ENCODE measurements at regions not wholly inside any gene's neighbourhood (a gene's known extent, or its start where the extent isn't known, plus 50 kb on each side); places are given as distances from the start of the nearest gene placed in this dataset.
A peak's percentile ranks its signal among the peaks of the same experiment; 100 is the strongest.
"Not testable (repeated sequence)": the region's sequence is repeated elsewhere in the genome, so short reads cannot be mapped to it uniquely, and the experiment has no call there.

DNA sequence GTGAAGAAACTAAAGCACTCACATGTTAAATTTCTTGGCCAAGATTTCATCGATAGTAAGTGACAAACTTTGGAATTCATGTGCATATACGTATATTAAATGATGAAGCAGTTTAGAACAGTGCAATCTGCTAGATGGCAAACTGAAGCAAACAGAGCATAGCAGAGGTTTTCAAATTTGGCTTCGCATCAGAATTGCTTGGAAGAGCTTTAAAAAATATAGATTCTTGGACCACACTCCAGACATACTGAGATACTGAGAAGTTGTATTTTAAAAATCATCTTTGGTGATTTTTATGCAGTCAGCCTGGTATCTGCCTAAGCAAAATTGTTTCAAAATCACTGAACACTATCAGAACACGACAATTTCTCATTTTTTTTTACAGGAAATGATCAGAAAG lies 709.2 kb downstream of the PLA2G4A start:
- DNase-seq = peak; percentile 8

DNA sequence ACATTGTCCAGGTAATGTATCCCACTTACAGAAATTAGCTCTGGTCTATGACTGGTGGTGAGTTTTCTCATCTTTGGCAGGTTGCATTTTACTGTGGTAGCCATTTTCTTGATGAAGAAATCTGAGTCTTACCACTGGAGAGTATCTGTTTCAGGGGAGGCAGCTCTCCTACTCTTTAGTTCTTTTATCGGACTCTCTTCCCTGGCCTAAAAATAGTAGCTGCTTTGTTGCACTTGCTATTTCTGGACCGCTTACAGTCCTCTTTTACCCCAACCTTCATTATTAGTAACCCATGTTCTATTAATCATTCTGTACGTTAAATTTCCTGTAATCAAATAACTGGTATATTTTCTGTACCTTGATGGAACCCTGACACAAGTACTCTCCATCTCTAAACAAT lies 720.8 kb downstream of the PLA2G4A start:
- DNase-seq = no peak

DNA sequence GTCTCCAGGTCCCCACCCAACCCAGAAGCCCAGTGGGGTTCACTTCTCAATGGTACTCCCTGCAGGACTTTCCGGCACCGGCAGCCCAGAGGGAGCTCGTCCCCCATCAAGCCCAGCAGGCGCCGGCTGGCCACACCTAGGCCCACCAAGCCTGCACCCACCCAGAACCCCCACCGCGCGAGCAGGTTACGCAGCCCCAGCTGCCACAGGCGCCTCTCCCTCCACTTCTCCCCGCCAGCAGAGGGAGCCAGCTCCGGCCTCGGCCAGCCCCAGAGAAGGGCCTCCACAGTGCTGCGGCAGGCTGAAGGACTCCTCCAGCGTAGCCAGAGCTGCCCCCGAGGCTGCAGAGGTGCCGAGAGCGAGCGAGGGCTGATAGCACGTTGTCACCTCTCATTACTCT lies 722.3 kb downstream of the PLA2G4A start:
- no peak for DNase-seq

DNA sequence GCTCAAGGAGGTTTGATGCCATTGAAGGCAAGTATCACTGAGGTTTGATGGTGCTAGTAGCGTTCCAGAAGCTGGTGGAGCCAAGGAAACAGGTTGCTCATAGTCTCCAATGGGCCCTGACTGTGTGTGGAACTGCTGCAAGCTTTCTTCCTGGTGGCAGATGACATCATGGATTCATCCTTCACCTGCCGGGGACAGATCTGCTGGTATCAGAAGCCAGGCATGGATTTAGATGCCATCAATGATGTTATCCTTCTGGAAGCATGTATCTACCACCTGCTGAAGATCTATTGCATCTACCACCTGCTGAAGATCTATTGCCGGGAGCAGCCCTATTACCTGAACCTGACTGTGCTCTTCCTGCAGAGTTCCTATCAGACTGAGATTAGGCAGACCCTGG lies 734.4 kb downstream of the PLA2G4A start:
- DNase-seq = no peak

DNA sequence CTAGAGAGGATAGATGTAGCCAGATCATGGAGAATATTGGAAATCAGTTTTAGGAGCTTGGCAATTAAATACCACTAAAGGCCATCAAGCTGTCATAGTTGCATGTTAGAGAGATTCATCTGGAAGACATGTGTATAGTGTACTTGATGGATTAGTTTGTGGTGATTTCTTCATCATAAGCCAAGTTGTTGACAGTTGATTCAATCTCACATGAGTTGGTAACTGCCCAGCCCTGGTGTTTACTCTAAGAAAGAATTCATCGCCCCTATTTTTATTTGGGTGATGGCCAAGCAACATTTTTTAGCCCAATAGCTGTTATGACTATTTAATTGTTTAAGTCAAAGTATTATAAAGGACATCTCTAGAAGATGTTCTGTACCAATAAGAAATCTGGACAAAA lies 737.6 kb downstream of the PLA2G4A start:
- no peak for DNase-seq

DNA sequence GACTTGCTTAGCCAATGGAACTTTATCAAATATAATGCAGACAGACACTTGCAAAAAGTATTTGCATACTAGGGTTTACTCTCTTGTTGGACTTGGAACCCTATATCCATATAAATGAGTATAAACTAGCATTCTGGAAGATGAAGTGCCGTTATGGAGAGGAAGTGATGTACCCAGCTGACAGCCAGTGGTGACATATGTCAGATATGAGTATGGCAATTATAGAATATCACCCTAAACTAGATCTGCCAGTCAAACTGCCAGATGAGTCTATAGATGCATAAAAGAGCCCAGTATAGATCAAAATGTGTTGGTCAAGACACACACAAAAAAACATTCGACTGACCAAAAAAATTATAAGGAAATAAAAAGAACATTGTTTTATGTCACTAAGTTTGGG lies 739.3 kb downstream of the PLA2G4A start:
- no peak for DNase-seq

DNA sequence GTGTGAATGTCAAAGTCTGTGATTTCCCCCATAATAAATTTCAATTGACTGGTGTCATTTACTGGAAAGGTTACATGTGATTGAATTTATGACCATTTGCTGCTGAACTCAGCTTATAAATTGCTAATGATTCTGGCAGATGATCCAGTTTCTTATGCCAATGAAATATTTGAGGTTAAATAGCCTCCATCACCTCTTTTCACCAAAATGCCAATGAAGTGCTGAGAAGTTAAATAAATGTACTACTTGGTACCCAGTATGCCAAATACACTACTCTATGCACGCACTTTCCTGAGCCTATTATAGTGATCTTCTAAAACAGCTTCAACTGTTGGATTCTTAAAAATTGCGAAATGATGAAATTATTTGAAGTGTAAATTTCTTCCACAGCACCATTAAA lies 741.4 kb downstream of the PLA2G4A start:
- no peak for DNase-seq

DNA sequence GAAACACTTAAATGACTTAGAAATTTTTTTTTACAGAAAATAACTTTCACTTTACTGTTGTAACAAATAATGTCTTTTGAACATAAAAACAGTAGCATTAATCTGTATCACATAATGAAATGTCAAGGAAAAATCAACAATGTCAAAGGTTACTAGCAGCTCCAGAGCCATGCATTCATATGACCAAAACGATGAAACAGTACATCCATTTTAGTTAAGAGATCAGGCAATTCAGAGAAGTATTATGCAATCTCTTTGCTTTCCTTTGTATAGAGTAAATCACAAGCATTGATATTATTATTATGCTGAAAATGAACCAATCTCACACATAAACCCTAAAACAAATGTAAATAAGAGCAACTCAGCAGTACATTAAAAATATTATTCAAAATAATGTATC lies 748.9 kb downstream of the PLA2G4A start:
- DNase-seq = no peak

DNA sequence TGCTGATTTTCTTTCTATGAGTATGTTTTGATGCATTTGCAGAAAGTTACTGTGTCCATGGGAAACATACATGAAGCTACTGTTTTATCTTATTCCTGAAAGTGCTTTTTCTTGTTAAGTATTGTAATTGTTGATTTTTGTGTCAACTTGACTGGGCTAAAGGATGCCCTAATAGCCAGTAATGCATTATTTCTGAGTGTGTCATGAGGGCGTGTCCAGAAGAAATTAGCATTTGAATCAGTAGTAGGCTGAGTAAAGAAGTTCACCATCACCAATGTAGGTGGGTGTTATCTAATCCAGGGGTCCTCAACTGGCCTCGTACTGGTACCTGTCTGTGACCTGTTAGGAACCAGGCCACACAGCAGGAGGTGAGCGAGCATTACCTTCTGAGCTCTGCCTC lies 760.2 kb downstream of the PLA2G4A start:
- no peak for DNase-seq

DNA sequence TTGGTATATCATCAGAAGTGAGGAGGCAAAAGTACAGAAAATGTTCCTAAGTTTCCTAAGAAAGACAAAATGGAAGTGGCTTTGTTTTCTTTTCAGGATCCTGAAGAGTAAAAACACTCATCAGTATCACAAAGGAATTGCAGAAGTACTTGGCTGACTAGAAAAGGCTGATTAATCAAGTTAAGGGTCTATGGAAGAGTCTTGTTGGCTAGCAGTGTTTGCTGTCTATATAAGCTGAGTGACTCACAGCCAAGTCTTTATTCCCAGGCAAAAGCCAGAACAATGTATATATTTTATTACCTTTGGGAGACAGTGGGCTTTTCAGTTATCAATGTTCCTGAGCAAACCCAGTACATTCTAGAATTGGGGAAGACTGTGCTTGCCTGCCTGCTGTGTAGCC lies 777.0 kb downstream of the PLA2G4A start:
- no peak for DNase-seq

DNA sequence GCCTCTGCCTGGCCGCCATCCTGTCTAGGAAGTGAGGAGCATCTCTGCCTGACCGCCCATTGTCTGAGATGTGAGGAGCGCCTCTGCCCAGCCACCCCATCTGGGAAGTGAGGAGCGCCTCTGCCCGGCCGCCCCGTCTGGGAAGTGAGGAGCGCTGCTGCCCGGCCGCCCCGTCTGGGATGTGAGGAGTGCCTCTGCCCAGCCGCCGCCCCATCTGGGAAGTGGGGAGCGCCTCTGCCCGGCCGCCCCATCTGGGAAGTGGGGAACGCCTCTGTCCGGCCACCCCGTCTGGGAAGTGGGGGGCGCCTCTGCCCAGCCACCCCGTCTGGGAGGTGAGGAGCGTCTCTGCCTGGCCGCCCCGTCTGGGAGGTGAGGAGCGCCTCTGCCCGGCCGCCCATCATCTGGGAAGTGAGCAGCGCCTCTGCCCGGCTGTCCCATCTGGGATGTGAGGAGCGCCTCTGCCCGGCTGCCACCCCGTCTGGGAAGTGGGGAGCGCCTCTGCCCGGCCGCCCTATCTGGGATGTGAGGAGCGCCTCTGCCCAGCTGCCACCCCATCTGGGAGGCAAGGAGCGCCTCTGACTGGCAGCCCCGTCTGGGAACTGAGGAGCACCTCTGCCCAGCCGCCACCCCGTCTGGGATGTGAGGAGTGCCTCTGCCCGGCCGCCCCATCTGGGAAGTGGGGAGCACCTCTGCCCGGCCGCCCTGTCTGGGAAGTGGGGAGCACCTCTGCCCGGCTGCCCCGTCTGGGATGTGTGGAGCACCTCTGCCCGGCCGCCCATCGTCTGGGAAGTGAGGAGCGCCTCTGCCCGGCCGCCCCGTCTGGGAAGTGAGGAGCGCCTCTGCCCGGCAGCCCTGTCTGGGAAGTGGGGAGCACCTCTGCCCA lies 787.3 kb downstream of the PLA2G4A start:
- DNase-seq = not testable (repeated sequence)

DNA sequence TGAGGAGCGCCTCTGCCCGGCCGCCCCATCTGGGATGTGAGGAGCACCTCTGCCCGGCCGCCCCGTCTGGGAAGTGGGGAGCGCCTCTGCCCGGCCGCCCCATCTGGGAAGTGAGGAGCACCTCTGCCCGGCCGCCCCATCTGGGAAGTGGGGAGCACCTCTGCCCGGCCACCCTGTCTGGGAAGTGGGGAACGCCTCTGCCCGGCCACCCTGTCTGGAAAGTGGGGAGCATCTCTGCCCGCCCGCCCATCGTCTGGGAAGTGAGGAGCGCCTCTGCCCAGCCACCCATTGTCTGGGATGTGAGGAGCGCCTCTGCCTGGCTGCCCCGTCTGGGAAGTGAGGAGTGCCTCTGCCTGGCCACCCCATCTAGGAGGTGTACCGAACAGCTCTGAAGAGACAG lies 788.1 kb downstream of the PLA2G4A start:
- DNase-seq = not testable (repeated sequence)

DNA sequence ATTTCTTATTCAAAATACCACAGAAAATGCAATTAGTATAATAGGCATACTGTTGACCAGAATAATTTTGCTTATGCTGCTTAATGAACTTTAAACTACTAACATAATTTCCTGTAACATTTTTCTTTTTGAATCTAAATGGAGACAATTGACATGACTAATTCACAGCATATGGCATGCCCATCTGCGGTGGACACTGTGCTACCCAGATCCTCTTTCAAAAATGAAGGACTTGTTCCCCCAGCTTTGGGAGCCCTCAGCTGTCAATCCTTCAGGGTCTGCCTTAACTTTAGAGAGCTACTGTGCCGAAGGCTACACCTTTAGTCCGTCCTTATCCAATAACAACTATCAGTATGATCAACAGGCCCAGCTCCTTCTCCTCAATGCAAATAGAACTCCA lies 789.0 kb downstream of the PLA2G4A start:
- no peak for DNase-seq

DNA sequence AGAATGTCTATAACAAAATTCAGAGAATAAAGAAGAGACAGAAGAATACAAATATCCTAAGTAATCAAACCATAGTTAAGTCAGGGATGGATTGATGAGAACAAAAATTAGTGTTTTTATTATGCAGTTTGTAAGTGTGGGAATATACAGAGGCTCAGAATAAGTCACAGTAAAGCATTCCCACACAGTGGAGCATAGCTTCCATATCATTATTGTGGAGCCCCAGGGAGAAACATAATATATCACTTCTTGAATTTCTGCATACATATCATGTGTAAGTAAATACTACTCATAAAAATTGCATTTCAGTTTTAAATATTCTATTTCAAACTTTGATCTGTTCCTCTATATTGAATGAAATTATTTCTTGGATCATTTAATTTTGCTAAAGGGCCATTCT lies 790.4 kb downstream of the PLA2G4A start:
- DNase-seq = no peak

DNA sequence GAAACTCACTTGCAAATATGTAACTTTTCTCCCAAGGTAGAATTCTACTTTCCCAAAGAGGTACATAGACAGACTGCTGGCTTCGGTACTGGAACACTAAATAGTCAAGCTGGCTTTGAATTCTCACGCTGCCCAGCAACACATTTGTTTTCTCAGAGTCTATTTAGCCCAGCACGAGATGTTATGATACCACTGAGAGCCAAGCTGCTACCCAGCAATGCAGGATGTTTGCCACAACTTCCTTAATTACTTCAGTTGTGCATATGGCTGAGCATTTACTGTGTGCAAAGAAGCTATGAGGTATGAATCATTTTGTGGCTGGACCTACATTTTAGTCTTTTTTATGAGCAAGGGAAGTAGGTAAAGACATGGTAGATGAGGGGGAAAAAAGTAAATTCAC lies 793.2 kb downstream of the PLA2G4A start:
- no peak for DNase-seq

DNA sequence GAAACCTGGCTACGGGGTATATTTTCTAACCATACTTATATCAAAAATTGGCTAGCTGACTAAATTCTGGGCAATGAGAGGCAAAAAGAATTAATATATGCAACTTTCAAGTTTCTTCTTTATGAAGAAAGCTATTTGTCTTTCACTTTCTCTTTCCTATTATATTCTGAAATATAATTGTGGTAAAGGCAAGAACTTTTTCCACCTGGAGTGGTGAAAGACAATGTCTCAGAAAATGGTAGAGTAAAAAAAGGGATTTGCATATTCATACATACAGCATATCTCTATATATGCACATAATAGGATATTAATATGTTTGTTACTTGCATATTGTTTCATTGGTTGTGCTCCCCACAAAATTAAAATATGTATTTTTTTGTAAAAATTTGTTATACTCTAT lies 793.8 kb downstream of the PLA2G4A start:
- DNase-seq = no peak

DNA sequence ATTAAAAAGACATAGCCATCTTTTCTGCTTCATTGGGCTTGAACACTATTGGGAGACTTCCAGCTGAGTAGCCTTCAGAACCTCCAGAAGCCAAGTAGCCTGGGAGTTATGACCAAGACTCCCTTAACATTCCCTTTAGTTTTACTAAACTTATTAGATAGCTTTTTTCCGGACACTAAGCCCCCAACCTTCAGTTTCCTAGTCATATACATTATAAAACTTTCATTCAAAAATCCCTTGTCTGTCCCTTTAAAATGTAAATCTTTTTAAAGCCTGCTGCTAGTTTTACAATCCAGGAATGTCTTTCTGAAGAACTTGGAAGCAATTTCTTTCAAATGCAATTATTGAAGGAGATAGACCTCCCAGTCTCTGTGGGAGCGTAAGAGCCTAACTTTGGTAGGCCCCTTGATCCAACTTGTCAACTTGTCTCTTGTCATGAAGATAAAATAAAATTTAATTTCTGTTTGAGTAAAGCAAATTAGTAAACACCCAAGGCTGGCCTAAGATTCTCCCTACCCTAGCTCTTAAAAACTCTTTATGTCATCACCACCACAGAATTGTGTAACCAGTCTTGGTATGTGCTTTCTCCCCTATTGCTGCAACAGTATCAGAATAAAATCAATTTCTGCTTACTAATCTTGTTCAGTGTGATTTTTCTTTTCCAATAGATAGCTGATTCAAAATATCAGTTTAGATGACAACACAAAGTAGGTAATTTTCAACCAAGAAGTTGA lies 796.2 kb downstream of the PLA2G4A start:
- DNase-seq = no peak

DNA sequence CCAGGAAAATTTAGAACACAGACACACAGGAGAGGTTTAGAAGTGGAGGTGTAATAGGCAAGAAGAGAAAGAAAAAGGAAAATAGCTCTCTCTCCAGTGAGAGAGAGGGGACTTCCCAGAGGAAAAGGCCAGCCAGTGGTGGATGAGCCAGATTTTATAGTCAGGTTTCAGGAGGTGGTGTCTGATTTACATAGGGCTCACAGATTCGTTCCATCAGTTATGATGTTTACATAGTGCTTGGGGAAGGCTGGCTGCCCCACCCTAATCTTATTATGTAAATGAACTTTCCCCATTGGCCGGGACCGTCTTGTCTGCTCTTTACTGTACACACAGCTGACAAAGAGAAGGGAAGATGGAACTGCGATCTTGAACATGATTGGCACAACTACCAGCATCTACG lies 797.3 kb downstream of the PLA2G4A start:
- no peak for DNase-seq

DNA sequence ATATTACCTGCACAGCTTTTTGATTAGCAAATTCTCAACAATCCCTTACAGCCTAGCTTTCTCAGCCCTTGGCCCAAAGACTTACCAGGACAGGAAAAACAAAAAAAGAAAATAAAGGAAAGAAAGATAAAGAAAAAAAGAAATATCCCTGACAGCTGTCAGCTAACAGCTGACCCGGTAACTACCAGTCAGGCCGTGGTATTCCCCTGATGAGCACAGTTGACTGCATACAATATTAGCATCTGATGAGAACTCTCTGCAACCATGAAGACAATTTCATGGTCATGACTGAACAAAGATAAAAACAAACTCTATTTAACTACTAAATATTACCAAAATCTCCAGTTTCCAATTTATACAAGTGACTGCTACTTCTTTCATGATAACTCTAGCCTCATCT lies 798.8 kb downstream of the PLA2G4A start:
- no peak for DNase-seq

DNA sequence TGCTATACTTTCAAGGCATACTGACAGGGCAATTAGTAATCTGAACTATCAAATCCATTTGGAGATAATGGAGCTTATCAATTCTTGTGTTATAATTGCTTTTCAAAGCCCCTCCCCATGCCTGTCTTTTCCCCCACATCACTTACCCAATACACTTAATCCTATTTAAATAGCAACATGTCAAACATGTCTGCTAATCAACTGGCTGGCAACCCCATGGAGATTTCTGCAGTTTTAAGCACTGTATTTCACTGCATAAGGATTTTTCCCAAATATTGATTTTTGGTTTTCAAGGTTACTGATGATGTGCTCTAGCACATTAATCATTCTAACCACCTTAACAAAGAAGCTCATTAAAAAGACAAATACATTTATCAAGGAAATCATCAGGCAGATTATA lies 800.3 kb downstream of the PLA2G4A start:
- no peak for DNase-seq

DNA sequence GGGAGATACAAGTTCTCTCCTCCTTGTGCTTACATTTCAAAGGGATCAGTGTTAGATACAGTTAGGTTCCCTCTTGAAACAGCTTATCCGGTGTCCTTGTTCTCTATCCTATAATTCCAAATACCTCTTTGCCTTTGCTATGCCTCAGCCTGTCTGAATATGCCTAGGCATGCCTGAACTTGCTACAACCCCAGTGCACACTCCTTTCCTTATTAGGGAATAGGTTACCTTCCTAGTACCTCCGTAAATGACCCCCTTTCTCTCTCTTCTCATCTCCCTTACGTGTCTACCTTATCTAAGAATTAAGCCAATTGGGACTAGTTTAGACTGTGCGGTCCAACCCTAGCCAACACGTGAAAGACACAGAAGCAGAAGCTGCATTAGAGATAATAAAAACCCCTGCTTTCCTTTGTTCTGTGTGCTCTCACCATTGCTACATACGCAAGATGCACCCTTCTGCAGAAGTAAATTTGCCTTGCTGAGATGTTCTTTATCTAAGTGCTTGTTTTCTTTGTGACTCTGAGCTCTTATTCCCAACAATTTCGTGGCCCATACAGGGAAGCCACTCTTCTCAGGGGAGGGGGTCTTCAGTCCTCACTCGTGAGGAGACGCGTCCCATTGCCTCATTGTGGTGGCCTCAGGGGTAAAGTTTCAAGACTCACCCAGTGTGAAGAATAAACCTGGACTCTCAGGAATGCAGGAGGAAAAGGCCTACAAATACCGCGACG lies 802.1 kb downstream of the PLA2G4A start:
- no peak for DNase-seq

DNA sequence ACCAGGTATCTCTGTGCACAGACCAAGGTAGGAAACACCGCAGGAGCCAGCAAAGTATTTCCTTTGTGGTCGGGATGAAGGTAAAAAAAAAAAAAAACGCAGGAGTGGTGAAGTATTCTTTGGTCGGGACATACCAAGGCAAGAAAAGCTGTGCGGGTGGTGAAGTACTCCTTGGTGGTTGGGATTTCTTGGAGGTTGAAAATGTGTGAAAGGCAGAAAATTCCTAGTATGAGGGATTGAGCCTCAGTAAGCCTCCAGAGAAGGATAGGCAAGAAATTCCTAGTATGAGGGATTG lies 802.6 kb downstream of the PLA2G4A start:
- DNase-seq = no peak

DNA sequence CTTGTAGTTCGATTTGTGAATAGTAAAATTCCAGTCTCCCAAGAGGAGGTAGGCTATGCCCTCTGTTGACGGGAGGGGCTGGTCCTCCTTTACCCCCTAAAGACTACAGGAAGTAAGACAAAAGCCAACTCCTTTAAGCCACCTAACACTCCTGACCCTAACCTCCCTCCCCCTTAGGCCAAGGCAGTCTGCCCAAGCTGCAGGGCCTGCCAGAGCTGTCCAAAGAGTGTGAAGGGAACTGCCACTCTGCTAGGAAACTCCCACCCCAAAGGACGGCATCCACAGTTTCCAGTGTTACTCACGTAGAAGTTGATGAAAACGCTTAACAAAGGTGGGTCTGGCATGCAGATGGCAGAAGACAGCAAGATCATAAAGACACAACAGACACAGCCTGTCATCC lies 803.2 kb downstream of the PLA2G4A start:
- DNase-seq = no peak

DNA sequence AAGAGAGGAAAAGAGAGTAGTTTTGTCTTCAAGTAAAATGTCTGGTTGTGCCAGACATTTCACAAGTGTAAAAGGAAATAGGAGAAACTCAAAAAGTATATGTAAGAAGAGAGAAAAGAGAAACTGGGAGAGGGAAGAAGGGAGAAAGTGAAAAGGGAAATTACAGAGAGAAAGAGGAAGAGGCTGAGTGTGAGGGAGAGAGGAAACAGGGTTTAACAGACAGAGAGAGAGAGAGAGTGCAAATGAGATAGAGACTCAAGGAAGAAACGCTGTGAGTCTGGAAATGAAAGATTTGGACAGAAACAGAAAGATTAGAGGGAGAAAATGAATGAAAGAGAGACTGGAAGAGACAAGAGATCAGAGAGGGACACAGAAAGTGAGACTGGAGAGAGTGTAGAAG lies 806.2 kb downstream of the PLA2G4A start:
- no peak for DNase-seq
